DOHH2 (cell line): ENCODE measurements at regions not wholly inside any gene's neighbourhood (a gene's known extent, or its start where the extent isn't known, plus 50 kb on each side); places are given as distances from the start of the nearest gene placed in this dataset.

Source experiments
- H3F3A ChIP-seq: fragments of 200-600 bp; sonication (generic), shearing (Covaris generic); 2 replicates; pipeline ENCODE4 v1.6.0; 2016; ENCODE audit warnings: antibody characterized with exemption, mild to moderate bottlenecking; ENCODE audit not compliant: control insufficient read depth, insufficient read depth
- H3K27ac ChIP-seq: fragments of 200-600 bp; sonication (generic); 2 replicates; pipeline ENCODE4 v1.5.1; 2014; ENCODE audit warnings: low read depth, mild to moderate bottlenecking, low read length, moderate library complexity
- H3K27me3 ChIP-seq: fragments of 200-600 bp; sonication (generic); 2 replicates; pipeline ENCODE4 v1.6.1; 2014; ENCODE audit warnings: mild to moderate bottlenecking, low read length, mixed read lengths; ENCODE audit not compliant: control insufficient read depth
- H3K36me3 ChIP-seq: fragments of 200-600 bp; sonication (generic); 2 replicates; pipeline ENCODE4 v1.6.1; 2014; ENCODE audit warnings: mild to moderate bottlenecking, low read length, moderate library complexity, mixed read lengths; ENCODE audit not compliant: control insufficient read depth
- H3K4me1 ChIP-seq: fragments of 200-600 bp; sonication (generic); 2 replicates; pipeline ENCODE4 v1.6.1; 2014; ENCODE audit warnings: mild to moderate bottlenecking, low read length, mixed read lengths; ENCODE audit not compliant: control insufficient read depth
- H3K4me2 ChIP-seq: fragments of 200-600 bp; sonication (generic); 2 replicates; pipeline ENCODE4 v1.6.0; 2014; ENCODE audit warnings: mild to moderate bottlenecking, low read length, moderate library complexity
- H3K4me3 ChIP-seq: fragments of 200-600 bp; sonication (generic); 2 replicates; pipeline ENCODE4 v1.5.1; 2014; ENCODE audit warnings: mild to moderate bottlenecking, low read length, mixed read lengths
- H3K79me2 ChIP-seq: fragments of 200-600 bp; sonication (generic); 2 replicates; pipeline ENCODE4 v1.6.1; 2014; ENCODE audit warnings: mild to moderate bottlenecking, low read length, mixed read lengths; ENCODE audit not compliant: control insufficient read depth
- H3K9me2 ChIP-seq: fragments of 200-600 bp; sonication (generic); replicated peaks from 2 replicates; pipeline ENCODE4 v1.6.1; 2014; ENCODE audit warnings: mild to moderate bottlenecking, low read length, mixed read lengths; ENCODE audit not compliant: control insufficient read depth
- H3K9me3 ChIP-seq: fragments of 200-600 bp; sonication (generic); 2 replicates; pipeline ENCODE4 v1.6.1; 2014; ENCODE audit warnings: antibody characterized with exemption, low read length, mixed read lengths; ENCODE audit not compliant: control insufficient read depth, insufficient read depth
- H4K20me1 ChIP-seq: fragments of 200-600 bp; sonication (generic); 2 replicates; pipeline ENCODE4 v1.6.0; 2014; ENCODE audit warnings: low read depth, mild to moderate bottlenecking, antibody characterized with exemption, low read length, moderate library complexity; ENCODE audit not compliant: control insufficient read depth, insufficient read depth
- EZH2phosphoT487 ChIP-seq: fragments of 200-600 bp; sonication (generic); IDR thresholded peaks from 2 replicates; pipeline ENCODE4 v1.6.1; 2017; ENCODE audit warnings: borderline replicate concordance, mild to moderate bottlenecking, antibody characterized with exemption, low read length, moderate library complexity, mixed read lengths
- TF ChIP-seq, protein P1 (sequence below): fragments of 200-600 bp; sonication (generic); IDR thresholded peaks from one replicate; pipeline ENCODE4 v1.5.1; 2014; ENCODE audit warnings: antibody characterized with exemption, mild to moderate bottlenecking, low read depth, low read length; ENCODE audit not compliant: poor library complexity, severe bottlenecking

DNA sequence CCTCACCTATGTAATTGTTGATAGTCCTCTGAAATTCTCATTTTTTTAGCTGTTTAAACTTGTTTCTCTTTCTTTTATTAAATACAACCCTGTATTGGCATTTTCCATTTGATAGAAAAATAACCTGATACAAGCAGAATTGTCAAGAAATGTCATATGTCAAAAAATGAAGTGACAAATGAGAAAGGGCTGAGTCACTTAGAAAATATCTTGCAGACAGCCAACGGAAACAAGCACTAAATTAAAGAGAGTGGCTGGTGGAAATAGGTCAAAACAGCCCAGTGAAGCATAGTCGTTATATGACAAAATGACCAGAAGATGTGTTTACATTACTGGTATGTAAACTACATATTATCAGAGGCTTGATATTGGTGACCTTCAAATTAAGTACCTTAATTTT is 484.4 kb downstream of the PLA2G4A start:
- Histone ChIP-seq H3K27ac (no peak overlapping the region), H3F3A (no peaks in the 10 kb centered on the region), H3K9me3 (no peaks in the 10 kb centered on the region), H3K27me3 (no peaks in the 10 kb centered on the region), H3K36me3 (no peaks in the 10 kb centered on the region), H3K9me2 (no peaks in the 10 kb centered on the region), H3K4me3 (no peak overlapping the region), H3K4me2 (no peak overlapping the region), H3K79me2 (no peaks in the 10 kb centered on the region), H3K4me1 (no peaks in the 10 kb centered on the region), H4K20me1 (no peaks in the 10 kb centered on the region)
- TF ChIP-seq, protein P1, sequence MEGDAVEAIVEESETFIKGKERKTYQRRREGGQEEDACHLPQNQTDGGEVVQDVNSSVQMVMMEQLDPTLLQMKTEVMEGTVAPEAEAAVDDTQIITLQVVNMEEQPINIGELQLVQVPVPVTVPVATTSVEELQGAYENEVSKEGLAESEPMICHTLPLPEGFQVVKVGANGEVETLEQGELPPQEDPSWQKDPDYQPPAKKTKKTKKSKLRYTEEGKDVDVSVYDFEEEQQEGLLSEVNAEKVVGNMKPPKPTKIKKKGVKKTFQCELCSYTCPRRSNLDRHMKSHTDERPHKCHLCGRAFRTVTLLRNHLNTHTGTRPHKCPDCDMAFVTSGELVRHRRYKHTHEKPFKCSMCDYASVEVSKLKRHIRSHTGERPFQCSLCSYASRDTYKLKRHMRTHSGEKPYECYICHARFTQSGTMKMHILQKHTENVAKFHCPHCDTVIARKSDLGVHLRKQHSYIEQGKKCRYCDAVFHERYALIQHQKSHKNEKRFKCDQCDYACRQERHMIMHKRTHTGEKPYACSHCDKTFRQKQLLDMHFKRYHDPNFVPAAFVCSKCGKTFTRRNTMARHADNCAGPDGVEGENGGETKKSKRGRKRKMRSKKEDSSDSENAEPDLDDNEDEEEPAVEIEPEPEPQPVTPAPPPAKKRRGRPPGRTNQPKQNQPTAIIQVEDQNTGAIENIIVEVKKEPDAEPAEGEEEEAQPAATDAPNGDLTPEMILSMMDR, result no peak
- no peak for TF ChIP-seq EZH2phosphoT487

DNA sequence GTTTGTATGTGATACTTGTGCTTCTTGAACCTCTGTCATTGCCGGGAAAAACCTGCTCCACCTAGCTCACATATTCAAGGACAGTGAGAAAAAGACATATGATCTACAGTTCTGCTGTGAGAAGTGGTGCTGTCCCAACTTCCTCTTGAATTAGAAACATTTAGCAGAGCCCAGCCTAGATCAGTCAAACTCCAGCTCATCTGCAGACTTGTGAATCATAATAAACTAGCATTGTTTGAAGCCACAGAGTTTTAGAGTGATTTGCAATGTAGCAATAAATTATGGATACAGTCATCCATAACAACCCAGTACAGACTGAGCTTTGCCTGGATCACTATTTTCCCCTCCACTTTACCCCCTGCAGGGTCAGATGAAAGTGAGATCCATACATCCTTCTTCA is 497.8 kb downstream of the PLA2G4A start:
- no peaks in the 10 kb centered on the region for H3K9me3 ChIP-seq
- no peaks in the 10 kb centered on the region for H3K36me3 ChIP-seq
- H3K4me3 ChIP-seq, result no peak overlapping the region
- no peaks in the 10 kb centered on the region for H3K27me3 ChIP-seq
- no peak overlapping the region for H3K4me2 ChIP-seq
- no peaks in the 10 kb centered on the region for H4K20me1 ChIP-seq
- H3K9me2 ChIP-seq, result no peaks in the 10 kb centered on the region
- no peak overlapping the region for H3K27ac ChIP-seq
- H3F3A ChIP-seq, result no peaks in the 10 kb centered on the region
- no peak for TF ChIP-seq EZH2phosphoT487
- TF ChIP-seq, protein P1, result no peak
- no peaks in the 10 kb centered on the region for H3K4me1 ChIP-seq
- no peaks in the 10 kb centered on the region for H3K79me2 ChIP-seq

DNA sequence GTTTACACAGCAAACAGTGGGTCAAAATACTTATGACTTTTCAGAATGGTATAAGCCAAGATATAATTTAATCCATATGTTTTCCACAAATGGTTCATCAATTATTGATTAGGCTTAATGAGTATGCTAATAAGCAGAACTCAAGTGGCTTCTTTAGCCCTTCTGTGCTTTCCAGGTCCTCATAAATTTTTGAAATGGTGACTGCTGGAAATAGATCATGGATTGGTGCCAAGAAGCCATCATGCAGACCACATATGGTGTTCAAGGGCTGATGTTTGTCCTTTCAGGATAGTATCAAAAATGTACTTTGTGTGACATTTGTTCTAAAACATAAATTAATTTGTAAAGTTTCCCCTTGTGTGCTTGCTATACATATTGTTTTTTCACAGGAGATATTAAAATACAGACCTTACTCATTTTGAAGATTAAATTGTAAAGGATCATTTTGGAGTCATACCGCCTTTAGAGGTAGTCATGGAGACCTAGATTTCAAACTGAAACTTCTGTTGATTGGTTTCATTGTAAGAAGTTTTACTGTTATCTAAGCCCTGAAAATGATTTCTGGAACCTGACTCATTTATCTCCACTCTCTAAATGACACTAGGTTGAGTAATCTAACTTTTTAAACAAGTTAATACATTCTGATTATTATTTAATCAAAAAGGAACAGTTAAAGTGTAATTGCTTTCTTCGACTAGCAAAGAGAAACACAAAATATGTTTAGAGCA is 507.9 kb downstream of the PLA2G4A start:
- Histone ChIP-seq H3K4me3 (no peak overlapping the region), H3K9me2 (no peaks in the 10 kb centered on the region), H3K27me3 (no peaks in the 10 kb centered on the region), H4K20me1 (no peaks in the 10 kb centered on the region), H3K4me1 (no peaks in the 10 kb centered on the region), H3K27ac (no peak overlapping the region), H3K79me2 (no peaks in the 10 kb centered on the region), H3K9me3 (no peaks in the 10 kb centered on the region), H3K36me3 (no peaks in the 10 kb centered on the region), H3F3A (no peaks in the 10 kb centered on the region), H3K4me2 (no peak overlapping the region)
- TF ChIP-seq, protein P1, result no peak
- no peak for TF ChIP-seq EZH2phosphoT487
